GM19438 (cell line): ENCODE measurements at regions not wholly inside any gene's neighbourhood (a gene's known extent, or its start where the extent isn't known, plus 50 kb on each side); places are given as distances from the start of the nearest gene placed in this dataset.
"Not testable (repeated sequence)": the region's sequence is repeated elsewhere in the genome, so short reads cannot be mapped to it uniquely, and the experiment has no call there.

ENCODE experiments used
- ATAC-seq: cut with Tn5 transposase; IDR thresholded peaks from one replicate; pipeline ENCODE4 v1.9.1; 2021; ENCODE audit warnings: low read depth; ENCODE audit not compliant: unreplicated experiment

DNA sequence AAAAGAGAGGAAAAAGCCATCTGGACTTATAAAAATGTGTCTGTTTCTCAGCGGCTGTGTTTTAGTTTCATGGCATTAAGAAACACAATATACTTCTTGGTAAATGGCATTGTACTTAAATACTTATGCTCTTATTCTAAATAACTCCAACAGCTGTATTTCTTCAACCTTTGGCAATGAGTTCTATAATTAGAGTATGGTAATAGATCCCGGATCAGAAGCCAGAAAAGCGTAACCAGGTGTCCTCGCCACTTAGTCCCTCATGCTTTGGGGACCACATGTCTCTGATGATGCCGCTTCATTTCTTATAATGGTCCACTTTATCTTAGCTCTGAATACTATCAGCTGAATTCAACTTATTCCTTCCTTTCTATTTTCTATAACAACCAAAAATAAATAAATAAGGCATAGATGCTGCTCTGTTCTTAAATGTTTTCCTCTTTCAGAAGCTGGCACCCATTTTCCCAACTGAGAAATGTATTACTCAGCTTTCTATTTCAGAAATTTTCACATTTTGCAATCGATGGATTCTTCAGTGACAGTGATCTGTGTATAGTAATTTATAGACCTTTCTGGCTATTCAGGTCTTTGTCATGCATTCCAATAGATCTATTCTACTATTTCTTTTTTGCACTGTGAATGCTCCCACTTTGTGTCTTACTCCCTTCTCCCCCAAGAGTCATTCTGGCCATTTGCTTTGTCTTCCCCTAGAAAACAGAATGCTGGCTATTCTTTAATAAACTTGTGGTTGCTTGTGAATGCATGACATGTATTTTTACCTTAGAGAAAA, 87.6 kb upstream of the KBTBD8 start:
- no peak for ATAC-seq

DNA sequence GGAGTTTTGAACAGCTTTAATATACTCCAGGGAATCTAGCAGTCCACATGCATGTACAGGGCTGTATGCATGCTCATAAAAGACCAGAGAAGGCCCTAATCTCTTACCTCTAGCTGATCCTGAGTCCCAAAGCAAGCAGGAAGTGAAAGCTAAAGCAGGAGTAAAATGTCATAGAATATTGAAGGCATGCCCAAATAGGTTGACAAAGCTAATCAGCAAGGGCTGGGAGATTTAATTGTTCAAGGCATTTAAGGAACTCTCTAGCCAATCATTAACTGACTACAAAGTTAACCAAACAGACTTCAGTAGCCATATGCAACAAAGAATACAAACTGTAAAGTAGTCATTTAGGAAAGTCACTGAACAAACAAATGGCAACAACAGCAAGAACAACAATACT, 85.8 kb upstream of the KBTBD8 start:
- no peak for ATAC-seq

GRCh38 chr3:66922058-66922457, 76.0 kb upstream of the KBTBD8 start:
- ATAC-seq = no peak

DNA sequence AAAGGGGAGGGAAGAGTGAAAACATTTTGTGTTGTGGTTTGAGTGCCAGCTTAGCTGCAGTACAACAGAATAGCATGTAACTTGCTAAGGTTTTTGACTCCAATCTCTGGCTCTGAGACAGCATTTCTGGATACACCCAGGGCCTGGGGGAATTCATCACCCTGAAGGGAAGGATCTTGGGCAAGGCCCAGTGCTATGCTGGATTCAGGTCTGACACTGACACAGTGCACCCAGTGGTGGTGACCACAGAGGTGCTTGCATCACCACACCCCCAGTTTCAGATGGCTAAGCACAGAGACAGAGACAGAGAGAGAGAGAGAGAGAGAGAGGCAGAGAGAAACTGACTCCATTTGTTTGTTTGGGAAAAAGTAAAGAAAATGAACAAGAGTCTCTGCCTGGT, 74.1 kb upstream of the KBTBD8 start:
- no peak for ATAC-seq

- no peak for ATAC-seq
Measured at GRCh38 chr3:66928252-66928651, 69.9 kb upstream of the KBTBD8 start.

GRCh38 chr3:66931291-66931690, 66.8 kb upstream of the KBTBD8 start:
- ATAC-seq = no peak

GRCh38 chr3:66931699-66932098, 66.4 kb upstream of the KBTBD8 start:
- no peak for ATAC-seq

DNA sequence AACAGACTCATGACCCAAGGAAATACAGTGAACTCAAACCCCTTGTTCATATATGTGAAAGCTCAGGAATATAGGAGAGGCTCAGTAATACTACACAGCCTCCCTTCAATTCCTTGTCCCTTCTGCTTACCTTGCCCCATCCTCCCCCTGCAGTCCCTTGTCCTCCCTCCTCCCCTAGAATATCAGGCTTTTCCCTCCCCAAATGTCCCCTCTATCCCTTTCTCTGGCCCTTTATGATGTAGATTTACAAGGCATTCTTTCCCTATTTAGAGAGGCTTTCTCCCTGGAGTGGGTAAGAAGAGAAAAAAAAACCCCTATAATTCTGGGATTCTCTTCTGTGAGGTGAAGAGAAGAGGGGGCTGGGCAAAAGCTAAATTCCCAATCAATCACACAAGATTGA, 64.9 kb upstream of the KBTBD8 start:
- ATAC-seq = no peak

GRCh38 chr3:66934041-66934440, 64.1 kb upstream of the KBTBD8 start:
- no peak for ATAC-seq

GRCh38 chr3:66934725-66935124, 63.4 kb upstream of the KBTBD8 start:
- no peak for ATAC-seq

GRCh38 chr3:66937041-66937440, 61.1 kb upstream of the KBTBD8 start:
- ATAC-seq = not testable (repeated sequence)

- ATAC-seq = peak; percentile 56
Measured at GRCh38 chr3:66938338-66938963, 59.7 kb upstream of the KBTBD8 start.

- ATAC-seq = no peak
Measured at GRCh38 chr3:66948041-66948440, 50.1 kb upstream of the KBTBD8 start.
